IPS-18a (cell line): ENCODE measurements at regions not wholly inside any gene's neighbourhood (a gene's known extent, or its start where the extent isn't known, plus 50 kb on each side); places are given as distances from the start of the nearest gene placed in this dataset.

Experiments used
- H3K27ac ChIP-seq: one replicate; pipeline ENCODE4 v1.5.1; 2013; ENCODE audit warnings: low read length
- H3K27me3 ChIP-seq: one replicate; pipeline ENCODE4 v1.6.1; 2013; ENCODE audit warnings: mild to moderate bottlenecking, low read length; ENCODE audit not compliant: control insufficient read depth, insufficient read depth
- H3K36me3 ChIP-seq: one replicate; pipeline ENCODE4 v1.6.1; 2013; ENCODE audit warnings: low read depth, low read length; ENCODE audit not compliant: control insufficient read depth
- H3K4me1 ChIP-seq: one replicate; pipeline ENCODE4 v1.6.1; 2013; ENCODE audit warnings: low read depth, low read length; ENCODE audit not compliant: control insufficient read depth
- H3K4me3 ChIP-seq: one replicate; pipeline ENCODE4 v1.5.1; 2013; ENCODE audit warnings: low read length
- H3K9ac ChIP-seq: one replicate; pipeline ENCODE4 v1.6.1; 2013; ENCODE audit warnings: mild to moderate bottlenecking, low read length, moderate library complexity
- H3K9me3 ChIP-seq: one replicate; pipeline ENCODE4 v1.6.1; 2013; ENCODE audit warnings: low read depth, low read length; ENCODE audit not compliant: control insufficient read depth

- H3K9me3 ChIP-seq, result no peaks in the 10 kb centered on the region
- no peak overlapping the region for H3K4me3 ChIP-seq
- H3K36me3 ChIP-seq, result no peaks in the 10 kb centered on the region
- H3K4me1 ChIP-seq, result no peaks in the 10 kb centered on the region
- H3K9ac ChIP-seq, result no peak overlapping the region
- H3K27ac ChIP-seq, result no peak overlapping the region
- no peaks in the 10 kb centered on the region for H3K27me3 ChIP-seq
Measured at GRCh38 chr2:8076448-8077342, 605.2 kb upstream of the ID2 start.

DNA sequence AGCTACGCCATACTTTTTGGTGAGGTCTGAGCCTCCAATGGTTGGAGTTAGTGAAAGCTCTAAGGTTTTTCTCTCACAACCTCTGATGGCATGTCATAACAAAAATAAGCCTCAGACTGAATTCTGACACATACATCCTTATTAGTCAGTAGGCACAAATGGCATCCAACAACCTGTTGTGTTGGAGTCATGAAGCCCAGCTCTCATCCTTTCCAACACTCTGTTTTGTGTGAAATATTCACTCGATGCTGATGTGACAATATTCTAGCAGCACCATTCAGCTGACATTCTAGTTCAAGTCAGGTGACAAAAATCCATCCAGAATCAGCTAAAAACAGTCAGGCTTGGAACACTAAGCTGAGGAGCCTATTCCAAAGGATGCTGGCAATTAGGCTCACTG is 603.2 kb upstream of the ID2 start:
- no peak overlapping the region for H3K4me3 ChIP-seq
- no peak overlapping the region for H3K9ac ChIP-seq
- no peaks in the 10 kb centered on the region for H3K27me3 ChIP-seq
- H3K4me1 ChIP-seq, result no peaks in the 10 kb centered on the region
- H3K36me3 ChIP-seq, result no peaks in the 10 kb centered on the region
- H3K9me3 ChIP-seq, result no peaks in the 10 kb centered on the region
- H3K27ac ChIP-seq, result no peak overlapping the region

GRCh38 chr2:8080063-8080462 is 601.8 kb upstream of the ID2 start:
- Histone ChIP-seq H3K4me1 (no peaks in the 10 kb centered on the region), H3K4me3 (no peak overlapping the region), H3K27me3 (no peaks in the 10 kb centered on the region), H3K9me3 (no peaks in the 10 kb centered on the region), H3K9ac (no peak overlapping the region), H3K36me3 (no peaks in the 10 kb centered on the region), H3K27ac (no peak overlapping the region)

DNA sequence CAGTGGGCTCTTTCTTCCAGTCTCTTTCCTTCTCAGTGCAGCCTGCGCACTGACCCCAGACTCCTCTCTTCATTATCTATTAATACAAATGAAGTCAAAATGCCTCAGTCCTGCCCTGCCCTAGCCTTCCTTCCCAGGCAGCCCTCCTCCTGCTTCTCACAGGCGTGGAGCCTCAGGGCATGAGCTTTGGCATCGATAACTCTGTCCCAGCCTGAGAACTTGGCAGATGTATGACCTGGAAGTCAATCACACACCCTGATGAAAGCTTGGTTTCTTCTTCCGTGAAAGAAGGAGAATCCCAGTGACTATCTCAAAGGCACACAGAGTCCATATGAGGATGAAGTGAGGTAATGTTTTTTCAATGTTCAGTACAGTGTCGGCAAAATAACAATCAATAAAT is 600.7 kb upstream of the ID2 start:
- no peaks in the 10 kb centered on the region for H3K27me3 ChIP-seq
- H3K9me3 ChIP-seq, result no peaks in the 10 kb centered on the region
- H3K36me3 ChIP-seq, result no peaks in the 10 kb centered on the region
- H3K27ac ChIP-seq, result no peak overlapping the region
- no peak overlapping the region for H3K4me3 ChIP-seq
- no peaks in the 10 kb centered on the region for H3K4me1 ChIP-seq
- H3K9ac ChIP-seq, result no peak overlapping the region

DNA sequence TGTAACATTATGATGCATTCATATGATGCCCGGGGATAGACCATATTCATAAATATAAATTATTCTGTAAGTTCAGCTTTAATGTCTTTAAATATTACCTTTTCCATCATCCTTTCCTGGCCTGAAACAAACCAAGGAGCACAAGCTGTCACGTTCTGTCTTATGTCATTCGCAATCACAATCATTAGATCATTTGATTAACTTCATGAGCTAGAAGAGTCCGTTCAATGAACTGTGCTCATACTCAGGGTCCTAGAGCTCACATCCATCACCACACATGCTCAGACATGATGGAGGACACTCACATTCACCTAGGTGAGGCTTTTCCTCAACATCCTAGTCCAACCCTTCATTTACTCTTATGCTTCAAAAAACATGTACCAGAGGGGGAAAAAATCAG is 599.0 kb upstream of the ID2 start:
- Histone ChIP-seq H3K36me3 (no peaks in the 10 kb centered on the region), H3K9me3 (no peaks in the 10 kb centered on the region), H3K9ac (no peak overlapping the region), H3K27ac (no peak overlapping the region), H3K4me3 (no peak overlapping the region), H3K4me1 (no peaks in the 10 kb centered on the region), H3K27me3 (no peaks in the 10 kb centered on the region)

GRCh38 chr2:8086357-8086756 is 595.5 kb upstream of the ID2 start:
- Histone ChIP-seq H3K4me3 (no peak overlapping the region), H3K27ac (no peak overlapping the region), H3K9me3 (no peaks in the 10 kb centered on the region), H3K27me3 (no peaks in the 10 kb centered on the region), H3K9ac (no peak overlapping the region), H3K4me1 (no peaks in the 10 kb centered on the region), H3K36me3 (no peaks in the 10 kb centered on the region)

DNA sequence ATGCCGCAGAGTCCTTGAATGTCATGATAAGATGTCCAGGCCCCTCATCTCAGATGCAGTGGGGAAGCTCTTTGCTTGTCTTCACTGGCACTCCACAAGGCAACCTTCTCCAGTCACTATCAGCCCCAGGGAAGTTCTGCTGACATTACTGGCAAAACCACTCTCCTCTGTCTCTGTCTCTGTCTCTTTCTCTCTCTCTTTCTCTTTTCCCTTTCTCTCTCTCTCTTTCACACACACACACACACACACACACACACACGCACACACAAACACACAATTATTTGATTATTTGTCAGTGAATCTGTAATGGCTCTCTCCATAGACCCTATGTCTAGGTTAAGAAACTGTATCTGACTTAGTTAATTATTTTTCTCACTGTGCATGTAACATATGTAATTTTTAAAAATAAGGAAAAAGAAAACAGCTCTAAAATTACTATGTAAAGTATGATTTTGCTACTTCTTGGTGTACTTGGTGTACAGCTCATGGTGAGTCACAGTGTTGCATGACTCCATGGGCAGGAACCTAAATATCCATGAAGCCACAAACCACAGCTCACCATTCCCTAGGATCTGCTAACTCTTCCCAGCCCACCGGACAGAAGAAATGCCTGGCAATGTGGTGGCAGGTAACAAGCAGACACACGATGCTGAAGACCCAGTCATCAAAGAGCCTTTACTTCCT is 594.9 kb upstream of the ID2 start:
- H3K4me1 ChIP-seq, result no peaks in the 10 kb centered on the region
- no peaks in the 10 kb centered on the region for H3K27me3 ChIP-seq
- no peak overlapping the region for H3K27ac ChIP-seq
- no peaks in the 10 kb centered on the region for H3K36me3 ChIP-seq
- H3K9me3 ChIP-seq, result no peaks in the 10 kb centered on the region
- no peak overlapping the region for H3K4me3 ChIP-seq
- no peak overlapping the region for H3K9ac ChIP-seq

- Histone ChIP-seq H3K27ac (no peak overlapping the region), H3K4me3 (no peak overlapping the region), H3K9me3 (no peaks in the 10 kb centered on the region), H3K27me3 (no peaks in the 10 kb centered on the region), H3K36me3 (no peaks in the 10 kb centered on the region), H3K4me1 (no peaks in the 10 kb centered on the region), H3K9ac (no peak overlapping the region)
Measured at GRCh38 chr2:8087480-8087840, 594.4 kb upstream of the ID2 start.

DNA sequence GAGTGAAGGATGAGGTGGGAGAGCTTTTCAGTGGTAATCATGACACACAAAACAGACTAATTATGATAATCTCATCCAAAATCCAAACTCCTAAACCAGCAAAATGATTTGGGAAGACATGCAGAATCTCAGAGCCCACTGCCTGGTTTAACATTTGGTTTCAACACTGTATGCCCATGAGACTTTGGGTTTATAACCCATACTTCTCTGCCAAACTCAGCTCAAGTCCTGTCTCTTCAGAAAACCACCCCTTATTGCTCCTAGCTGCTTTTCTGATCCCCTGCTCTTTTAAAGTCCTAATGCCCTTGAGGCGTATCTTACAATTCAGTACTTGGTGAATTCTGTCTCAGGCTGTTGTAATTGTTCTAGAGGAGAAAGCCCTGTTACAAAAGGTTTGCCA is 593.0 kb upstream of the ID2 start:
- Histone ChIP-seq H3K27me3 (no peaks in the 10 kb centered on the region), H3K36me3 (no peaks in the 10 kb centered on the region), H3K4me3 (no peak overlapping the region), H3K9me3 (no peaks in the 10 kb centered on the region), H3K4me1 (no peaks in the 10 kb centered on the region), H3K9ac (no peak overlapping the region), H3K27ac (no peak overlapping the region)

DNA sequence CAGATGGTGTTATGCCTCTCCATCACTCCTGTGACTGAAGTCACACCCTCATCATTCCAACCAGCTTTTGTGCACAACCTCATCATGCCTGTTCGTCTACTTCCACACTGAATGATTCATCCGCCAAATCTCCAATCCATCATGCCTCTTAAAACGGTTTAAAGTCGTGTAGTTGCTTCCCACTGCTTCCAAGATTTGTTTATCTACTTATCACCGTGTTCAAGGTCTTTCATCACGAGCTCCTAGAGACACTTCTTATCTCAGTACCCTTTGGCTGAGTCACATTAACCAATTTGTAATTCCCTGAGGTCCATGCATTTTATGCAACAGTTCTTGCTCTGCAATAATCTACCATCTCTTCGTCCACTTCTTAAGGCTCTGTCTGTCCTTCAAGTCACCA is 592.3 kb upstream of the ID2 start:
- H3K9ac ChIP-seq, result no peak overlapping the region
- no peaks in the 10 kb centered on the region for H3K27me3 ChIP-seq
- no peaks in the 10 kb centered on the region for H3K9me3 ChIP-seq
- H3K4me3 ChIP-seq, result no peak overlapping the region
- H3K27ac ChIP-seq, result no peak overlapping the region
- H3K36me3 ChIP-seq, result no peaks in the 10 kb centered on the region
- no peaks in the 10 kb centered on the region for H3K4me1 ChIP-seq

DNA sequence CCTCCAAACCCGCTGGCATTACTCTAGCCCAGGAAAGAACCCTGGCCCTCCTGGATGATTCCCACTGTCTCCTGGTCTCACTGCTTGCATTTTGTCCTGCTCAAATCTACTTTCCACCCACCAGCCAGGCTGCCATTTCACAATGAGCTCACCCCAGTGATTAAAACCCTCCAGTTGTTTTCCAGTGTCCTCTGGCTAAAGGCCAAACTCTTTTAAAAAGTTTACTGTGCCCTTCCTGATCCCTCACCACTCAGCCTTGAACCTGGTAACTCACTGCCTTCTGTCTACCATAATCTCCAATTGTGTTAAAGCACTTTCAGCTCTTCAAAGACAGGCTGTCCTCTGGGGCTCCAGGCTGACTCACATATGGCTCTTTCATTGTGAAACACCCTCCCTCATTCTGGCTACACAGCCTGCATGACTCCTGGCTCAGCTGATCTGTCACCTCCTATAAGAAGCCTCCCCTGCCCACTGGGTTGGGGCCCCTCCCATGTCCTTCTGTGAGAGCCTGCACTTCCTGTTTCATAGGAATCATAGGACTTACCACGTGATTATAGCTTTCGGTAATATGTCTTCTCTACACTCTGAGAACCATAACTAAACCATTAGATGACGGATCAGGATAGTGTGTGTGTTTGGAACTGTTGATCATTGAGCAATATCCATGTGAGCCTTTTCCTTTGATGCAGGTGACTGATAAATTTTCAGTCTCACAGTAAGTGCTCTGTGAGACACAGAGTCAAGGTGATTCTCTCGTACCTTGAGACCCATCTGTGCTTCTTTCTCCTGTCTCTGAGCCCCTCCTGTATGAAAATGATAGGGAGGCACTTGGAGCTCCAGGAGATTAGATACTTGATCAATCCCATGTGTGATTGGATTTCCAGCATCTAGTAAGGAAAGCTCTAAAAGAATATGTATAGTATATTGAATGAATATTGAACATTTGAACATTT is 590.8 kb upstream of the ID2 start:
- H3K27ac ChIP-seq, result no peak overlapping the region
- no peaks in the 10 kb centered on the region for H3K9me3 ChIP-seq
- no peak overlapping the region for H3K9ac ChIP-seq
- H3K4me1 ChIP-seq, result peaks cover 3% of the 10 kb centered on the region
- H3K36me3 ChIP-seq, result no peaks in the 10 kb centered on the region
- no peak overlapping the region for H3K4me3 ChIP-seq
- no peaks in the 10 kb centered on the region for H3K27me3 ChIP-seq
